Epithelial cell of proximal tubule (primary cell): ENCODE measurements at regions not wholly inside any gene's neighbourhood (a gene's known extent, or its start where the extent isn't known, plus 50 kb on each side); places are given as distances from the start of the nearest gene placed in this dataset.

Source experiments
- DNase-seq: peaks from one replicate; pipeline ENCODE4 v3.0.0-alpha.2; 2011; ENCODE audit warnings: low read depth
- H3K4me3 ChIP-seq: 2 replicates; pipeline ENCODE4 v1.5.1; 2011; ENCODE audit warnings: low read depth, mild to moderate bottlenecking, low read length
- TF ChIP-seq, protein P1 (sequence below): conservative IDR thresholded peaks from 2 replicates; pipeline ENCODE4 v1.5.1; 2012; ENCODE audit warnings: low read depth, mild to moderate bottlenecking, low read length

- peak overlapping the region; percentile 22 for H3K4me3 ChIP-seq
- DNase-seq, result peak; percentile 85
- TF ChIP-seq, protein P1, sequence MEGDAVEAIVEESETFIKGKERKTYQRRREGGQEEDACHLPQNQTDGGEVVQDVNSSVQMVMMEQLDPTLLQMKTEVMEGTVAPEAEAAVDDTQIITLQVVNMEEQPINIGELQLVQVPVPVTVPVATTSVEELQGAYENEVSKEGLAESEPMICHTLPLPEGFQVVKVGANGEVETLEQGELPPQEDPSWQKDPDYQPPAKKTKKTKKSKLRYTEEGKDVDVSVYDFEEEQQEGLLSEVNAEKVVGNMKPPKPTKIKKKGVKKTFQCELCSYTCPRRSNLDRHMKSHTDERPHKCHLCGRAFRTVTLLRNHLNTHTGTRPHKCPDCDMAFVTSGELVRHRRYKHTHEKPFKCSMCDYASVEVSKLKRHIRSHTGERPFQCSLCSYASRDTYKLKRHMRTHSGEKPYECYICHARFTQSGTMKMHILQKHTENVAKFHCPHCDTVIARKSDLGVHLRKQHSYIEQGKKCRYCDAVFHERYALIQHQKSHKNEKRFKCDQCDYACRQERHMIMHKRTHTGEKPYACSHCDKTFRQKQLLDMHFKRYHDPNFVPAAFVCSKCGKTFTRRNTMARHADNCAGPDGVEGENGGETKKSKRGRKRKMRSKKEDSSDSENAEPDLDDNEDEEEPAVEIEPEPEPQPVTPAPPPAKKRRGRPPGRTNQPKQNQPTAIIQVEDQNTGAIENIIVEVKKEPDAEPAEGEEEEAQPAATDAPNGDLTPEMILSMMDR, result no peak
Measured at GRCh38 chr10:9596368-9596920, 1421.2 kb upstream of the CELF2 start.

GRCh38 chr10:9602998-9603397, 1414.7 kb upstream of the CELF2 start:
- no peak for DNase-seq
- TF ChIP-seq, protein P1, result no peak
- H3K4me3 ChIP-seq, result no peak overlapping the region

- TF ChIP-seq, protein P1, result no peak
- H3K4me3 ChIP-seq, result no peak overlapping the region
- DNase-seq, result no peak
Measured at GRCh38 chr10:9603972-9604371, 1413.7 kb upstream of the CELF2 start.

- TF ChIP-seq, protein P1, result no peak
- DNase-seq, result no peak
- H3K4me3 ChIP-seq, result no peak overlapping the region
Measured at GRCh38 chr10:9605231-9605630, 1412.4 kb upstream of the CELF2 start.

DNA sequence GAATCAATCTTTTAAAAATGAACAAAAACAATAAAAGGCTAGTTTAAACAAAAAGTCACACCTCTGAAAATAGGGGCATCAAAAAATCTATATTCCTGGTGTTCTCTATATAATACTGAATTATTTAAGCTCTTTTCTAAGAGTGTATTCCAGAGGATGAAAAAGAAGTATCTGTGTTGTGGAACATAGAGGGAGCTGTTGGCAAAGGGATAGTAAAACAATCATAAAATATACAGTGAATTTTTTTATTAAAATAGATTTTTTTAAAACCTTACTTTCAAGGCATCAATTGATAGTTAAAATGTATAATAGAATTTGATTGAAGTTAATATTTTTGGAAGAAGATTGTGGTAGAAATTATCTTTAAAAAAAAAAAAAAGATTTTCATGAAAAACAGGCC, 1409.1 kb upstream of the CELF2 start:
- H3K4me3 ChIP-seq, result no peak overlapping the region
- no peak for DNase-seq
- TF ChIP-seq, protein P1, result peak; percentile 60

DNA sequence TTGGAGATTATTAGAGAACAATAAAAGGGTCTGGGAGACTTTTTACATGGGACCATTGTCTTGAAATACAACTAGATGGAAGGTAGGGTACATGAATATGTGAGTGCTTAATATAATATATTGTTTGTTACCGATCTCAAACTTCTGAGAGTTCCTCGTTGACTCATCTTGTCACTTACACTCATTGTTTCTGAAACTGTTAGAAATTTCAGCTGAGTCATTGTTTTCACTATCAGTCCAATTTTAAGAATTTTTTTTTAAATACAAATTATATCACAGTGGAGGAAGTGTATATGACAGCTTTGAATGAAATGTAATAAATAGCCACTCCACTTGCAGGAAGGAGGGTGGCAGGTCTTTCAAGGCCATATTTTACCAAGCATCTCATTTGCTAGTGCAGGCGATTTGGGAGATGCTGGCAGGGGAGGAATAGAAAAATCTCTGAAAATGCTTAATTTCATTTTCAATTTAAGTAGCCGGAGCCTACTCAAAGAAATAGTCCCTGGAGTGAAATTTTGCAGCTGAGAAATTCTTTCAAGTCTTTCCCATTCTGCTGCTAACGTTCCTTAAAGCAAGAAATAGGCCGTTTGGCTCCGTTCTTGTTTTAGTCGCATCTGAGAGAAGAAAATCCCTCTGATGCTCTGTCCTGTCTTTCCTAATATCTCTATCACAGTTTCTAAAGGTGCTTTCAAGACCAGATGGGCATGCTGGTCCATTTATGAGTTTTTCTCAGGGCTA, 1404.2 kb upstream of the CELF2 start:
- H3K4me3 ChIP-seq, result no peak overlapping the region
- no peak for DNase-seq
- TF ChIP-seq, protein P1, result no peak

- TF ChIP-seq, protein P1, result no peak
- no peak for DNase-seq
- no peak overlapping the region for H3K4me3 ChIP-seq
Measured at GRCh38 chr10:9615189-9615588, 1402.5 kb upstream of the CELF2 start.
